ENCODE measurements at regions not wholly inside any gene's neighbourhood (a gene's known extent, or its start where the extent isn't known, plus 50 kb on each side); places are given as distances from the start of the nearest gene placed in this dataset.

DNA sequence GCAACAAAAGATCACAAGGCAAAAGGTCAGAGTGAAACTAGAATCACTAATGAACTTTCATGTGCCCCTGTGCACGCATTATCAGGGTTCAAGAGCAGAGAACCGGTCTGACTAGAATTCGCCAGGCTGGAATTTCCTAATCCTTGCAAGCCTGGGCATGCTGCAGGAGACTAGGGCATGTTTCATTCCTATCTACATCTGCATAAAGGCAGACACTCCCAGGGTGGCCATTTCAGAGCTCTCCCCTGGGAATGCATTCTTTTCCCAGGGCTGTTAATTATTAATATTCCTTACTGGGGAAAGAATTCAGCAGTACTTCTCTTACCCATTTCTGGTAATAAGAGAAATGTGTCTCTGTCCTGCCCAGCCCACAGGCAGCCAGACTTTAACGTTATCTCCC is 90.5 kb downstream of the CDC14C start:
- intact Hi-C loops (cut with DNase I, micrococcal nuclease) = loop anchor here in 1 of 2 experiments (5.0 kb wide), 1 partner anchor 53 kb away; no protein-coding TSS in a partner anchor
- Mint-ChIP-seq H3K4me1 (ENCODE audit: low read depth) (no peaks in the 10 kb centered on the region), H3K9me3 (peaks cover 11% of the 10 kb centered on the region), H3K4me3 (no peak overlapping the region), H3K36me3 (ENCODE audit: low read depth) (no peaks in the 10 kb centered on the region), H3K27me3 (no peaks in the 10 kb centered on the region), H3K27ac (no peak overlapping the region)
- no peaks in the 10 kb centered on the region for H3K9me3 ChIP-seq (ENCODE audit: control insufficient read depth in 1 of 2, insufficient read depth in 1 of 2, low read length in 2 of 2)
- no peaks in the 10 kb centered on the region for H3K4me1 ChIP-seq (ENCODE audit: insufficient read depth, low read length)
- POLR2A ChIA-PET = no interaction called here
- H3K4me3 ChIP-seq (ENCODE audit: low read length) = no peak overlapping the region
- no peaks in the 10 kb centered on the region for H3K27me3 ChIP-seq (ENCODE audit: control insufficient read depth in 1 of 2, insufficient read depth in 2 of 2, low read length in 2 of 2)
- no peak for DNase-seq
- no peaks in the 10 kb centered on the region for H3K36me3 ChIP-seq (ENCODE audit: insufficient read depth, low read length)
- CTCF ChIA-PET = no interaction called here
- ATAC-seq (ENCODE audit: poor library complexity) = no peak
- no peak overlapping the region for H3K27ac ChIP-seq (ENCODE audit: low read depth in 1 of 2, low read length in 2 of 2)
- no peak for TF ChIP-seq CTCF (IDR thresholded peaks at IDR 0.05)

DNA sequence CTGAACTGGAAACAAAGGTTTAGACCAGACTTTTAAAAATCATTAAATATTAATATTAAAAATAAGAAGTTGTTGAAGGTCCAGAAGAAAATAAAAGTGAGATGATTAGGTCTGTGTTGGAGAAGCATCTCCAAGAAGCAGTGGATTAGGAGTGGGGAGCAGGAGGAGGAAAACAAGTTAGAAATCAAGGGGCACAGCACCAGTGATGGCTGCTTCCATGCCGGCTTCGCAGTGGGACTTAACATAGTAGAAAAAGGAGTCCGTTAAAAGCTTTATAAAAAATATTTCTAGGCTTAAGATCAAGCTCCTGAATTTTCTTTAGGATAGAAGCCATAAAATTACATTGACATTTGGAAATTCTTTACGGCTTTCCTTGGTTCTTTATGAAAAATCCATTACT is 95.8 kb downstream of the CDC14C start:
- ATAC-seq (ENCODE audit: poor library complexity) = no peak
- no peaks in the 10 kb centered on the region for H3K4me1 ChIP-seq (ENCODE audit: insufficient read depth, low read length)
- CTCF ChIA-PET = no interaction called here
- H3K4me1 Mint-ChIP-seq (ENCODE audit: low read depth) = no peaks in the 10 kb centered on the region
- no peaks in the 10 kb centered on the region for H3K36me3 ChIP-seq (ENCODE audit: insufficient read depth, low read length)
- no peak overlapping the region for H3K4me3 ChIP-seq (ENCODE audit: low read length)
- DNase-seq = no peak
- H3K27ac Mint-ChIP-seq = no peak overlapping the region
- POLR2A ChIA-PET = no interaction called here
- peaks cover 0 to 3% of the 10 kb centered on the region in 2 experiments for H3K9me3 ChIP-seq (ENCODE audit: control insufficient read depth in 1 of 2, insufficient read depth in 1 of 2, low read length in 2 of 2)
- H3K9me3 Mint-ChIP-seq = peaks cover 2% of the 10 kb centered on the region
- H3K36me3 Mint-ChIP-seq (ENCODE audit: low read depth) = no peaks in the 10 kb centered on the region
- H3K27me3 Mint-ChIP-seq = no peaks in the 10 kb centered on the region
- intact Hi-C loops (cut with DNase I, micrococcal nuclease) = no loop called here
- H3K27ac ChIP-seq (ENCODE audit: low read depth in 1 of 2, low read length in 2 of 2) = no peak overlapping the region
- H3K27me3 ChIP-seq (ENCODE audit: control insufficient read depth in 1 of 2, insufficient read depth in 2 of 2, low read length in 2 of 2) = no peaks in the 10 kb centered on the region
- no peak overlapping the region for H3K4me3 Mint-ChIP-seq
- TF ChIP-seq CTCF (IDR thresholded peaks at IDR 0.05) = no peak

GRCh38 chr7:49022448-49022847 is 98.1 kb downstream of the CDC14C start:
- Histone ChIP-seq H3K9me3 (ENCODE audit: control insufficient read depth in 1 of 2, insufficient read depth in 1 of 2, low read length in 2 of 2) (peaks cover 0 to 3% of the 10 kb centered on the region in 2 experiments), H3K4me1 (ENCODE audit: insufficient read depth, low read length) (no peaks in the 10 kb centered on the region), H3K27ac (ENCODE audit: low read depth in 1 of 2, low read length in 2 of 2) (no peak overlapping the region), H3K36me3 (ENCODE audit: insufficient read depth, low read length) (no peaks in the 10 kb centered on the region), H3K4me3 (ENCODE audit: low read length) (no peak overlapping the region), H3K27me3 (ENCODE audit: control insufficient read depth in 1 of 2, insufficient read depth in 2 of 2, low read length in 2 of 2) (no peaks in the 10 kb centered on the region)
- TF ChIP-seq CTCF (IDR thresholded peaks at IDR 0.05) = no peak
- ChIA-PET POLR2A (no interaction called here), CTCF (no interaction called here)
- H3K27me3 Mint-ChIP-seq = no peaks in the 10 kb centered on the region
- no peaks in the 10 kb centered on the region for H3K4me1 Mint-ChIP-seq (ENCODE audit: low read depth)
- intact Hi-C loops (cut with DNase I, micrococcal nuclease) = no loop called here
- DNase-seq (no peak), ATAC-seq (ENCODE audit: poor library complexity) (no peak)
- H3K9me3 Mint-ChIP-seq = peaks cover 5% of the 10 kb centered on the region
- no peak overlapping the region for H3K27ac Mint-ChIP-seq
- no peaks in the 10 kb centered on the region for H3K36me3 Mint-ChIP-seq (ENCODE audit: low read depth)
- no peak overlapping the region for H3K4me3 Mint-ChIP-seq
